ENCODE measurements at regions not wholly inside any gene's neighbourhood (a gene's known extent, or its start where the extent isn't known, plus 50 kb on each side); places are given as distances from the start of the nearest gene placed in this dataset.

GRCh38 chr18:56115071-56116015 lies 523.0 kb downstream of the TXNL1 start:
- no peak overlapping the region for H3K4me3 ChIP-seq (ENCODE audit: low read length)
- no peak for DNase-seq (ENCODE audit: low read depth)
- TF ChIP-seq CTCF (conservative IDR thresholded peaks at IDR 0.05; ENCODE audit: low read length) = no peak

DNA sequence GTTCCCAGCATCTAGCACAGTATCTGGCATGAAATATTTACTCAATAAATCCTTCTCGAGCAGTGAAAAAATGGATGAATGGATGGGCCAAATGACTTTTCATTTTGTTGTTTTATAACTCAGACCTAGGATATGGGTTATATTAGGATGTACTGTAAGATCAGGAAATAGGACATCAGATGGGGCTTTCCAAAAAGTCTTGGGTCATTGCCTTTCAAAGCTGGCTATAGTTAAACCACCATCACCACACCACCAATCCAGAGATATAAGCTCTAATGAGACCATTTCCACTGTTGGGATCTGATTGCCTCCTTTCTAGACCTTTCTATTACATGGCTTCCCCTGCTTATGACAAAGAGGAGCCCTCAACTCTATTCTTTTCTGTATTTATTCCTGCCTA lies 525.0 kb upstream of the TCF4 start:
- TF ChIP-seq CTCF (conservative IDR thresholded peaks at IDR 0.05; ENCODE audit: low read length) = no peak
- no peak overlapping the region for H3K4me3 ChIP-seq (ENCODE audit: low read length)
- DNase-seq (ENCODE audit: low read depth) = no peak

DNA sequence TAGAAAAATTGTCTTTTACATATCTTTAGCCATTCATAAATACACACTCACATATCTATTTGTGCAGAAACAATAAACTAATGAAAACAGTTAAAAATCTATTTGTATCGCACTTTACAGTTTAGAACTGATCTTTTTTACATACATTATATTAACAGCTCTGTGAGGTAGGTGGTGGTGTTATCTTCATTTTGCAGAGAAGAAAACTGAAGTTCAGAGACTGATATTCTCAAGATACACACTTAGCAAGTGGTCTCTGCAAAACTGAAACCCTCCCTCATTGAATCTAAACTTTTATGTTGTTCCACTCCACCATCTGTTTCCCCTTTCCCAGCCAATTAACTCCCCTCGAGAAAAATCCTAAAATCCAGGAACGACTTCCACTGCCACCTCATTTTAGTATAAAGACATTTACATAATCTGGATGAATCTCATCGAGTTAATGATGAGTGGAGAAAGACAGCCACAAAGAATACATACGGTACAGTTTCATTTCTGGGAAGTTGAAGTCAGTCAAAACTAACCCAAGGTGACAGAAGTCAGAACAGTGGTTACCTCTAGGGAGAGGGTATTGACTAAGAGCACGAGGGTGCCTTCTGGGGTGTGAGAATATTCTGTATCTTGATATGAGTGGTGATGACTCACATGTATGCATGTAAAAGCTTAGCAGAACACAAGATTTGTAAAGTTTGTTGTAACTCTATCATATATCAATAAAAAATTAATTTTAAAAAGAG lies 524.2 kb upstream of the TCF4 start:
- H3K4me3 ChIP-seq (ENCODE audit: low read length) = no peak overlapping the region
- no peak for TF ChIP-seq CTCF (conservative IDR thresholded peaks at IDR 0.05; ENCODE audit: low read length)
- DNase-seq (ENCODE audit: low read depth) = no peak

- DNase-seq (ENCODE audit: low read depth) = no peak
- H3K4me3 ChIP-seq (ENCODE audit: low read length) = no peak overlapping the region
- TF ChIP-seq CTCF (conservative IDR thresholded peaks at IDR 0.05; ENCODE audit: low read length) = no peak
Measured at GRCh38 chr18:56109757-56110156, 521.8 kb upstream of the TCF4 start.

GRCh38 chr18:56108478-56109367 lies 520.7 kb upstream of the TCF4 start:
- no peak overlapping the region for H3K4me3 ChIP-seq (ENCODE audit: low read length)
- TF ChIP-seq CTCF (conservative IDR thresholded peaks at IDR 0.05; ENCODE audit: low read length) = no peak
- no peak for DNase-seq (ENCODE audit: low read depth)

DNA sequence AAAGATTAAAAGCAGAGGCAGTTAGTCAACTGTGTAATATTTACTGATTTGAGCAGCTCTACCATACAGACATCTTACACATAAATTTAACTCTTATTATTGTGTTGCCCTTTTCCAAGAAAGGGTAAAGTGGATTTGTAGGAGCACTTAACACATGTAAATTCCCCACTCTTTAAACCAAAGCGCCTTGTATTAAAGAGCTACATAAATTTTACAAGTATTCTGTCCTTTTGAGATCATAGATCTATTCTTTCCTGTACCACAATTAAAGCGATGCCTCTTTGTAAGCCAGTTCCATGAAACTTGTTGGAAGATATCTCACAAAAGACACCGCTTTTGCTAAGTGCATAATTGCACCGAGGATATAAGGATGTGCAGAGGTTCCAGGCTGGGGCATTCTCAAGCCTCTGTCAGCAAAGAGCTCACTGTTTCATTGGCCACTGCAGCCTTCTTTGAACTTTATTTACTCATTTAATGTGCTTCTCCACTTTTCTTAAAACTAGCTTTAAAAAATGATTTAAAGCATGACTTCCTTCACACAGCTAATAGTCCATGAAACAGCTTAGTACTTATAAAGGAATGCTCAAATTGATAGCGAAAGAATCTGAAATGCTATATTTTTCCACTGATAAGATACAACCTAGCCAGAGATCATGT lies 520.0 kb upstream of the TCF4 start:
- DNase-seq (ENCODE audit: low read depth) = no peak
- TF ChIP-seq CTCF (conservative IDR thresholded peaks at IDR 0.05; ENCODE audit: low read length) = no peak
- H3K4me3 ChIP-seq (ENCODE audit: low read length) = no peak overlapping the region
